GM12892 (cell line): ENCODE measurements at regions not wholly inside any gene's neighbourhood (a gene's known extent, or its start where the extent isn't known, plus 50 kb on each side); places are given as distances from the start of the nearest gene placed in this dataset.
"Not testable (repeated sequence)": the region's sequence is repeated elsewhere in the genome, so short reads cannot be mapped to it uniquely, and the experiment has no call there.

Experiments
- DNase-seq: peaks from one replicate; pipeline ENCODE4 v3.0.0; 2011; ENCODE audit not compliant: insufficient read length
- FAIRE-seq: peaks from 2 replicates; lab custom pipeline; 2011; peaks lifted over from hg19 to GRCh38; lab: Jason Lieb, UNC
- POLR2A ChIP-seq: IDR thresholded peaks from 2 replicates; pipeline ENCODE4 v1.6.1; 2011; ENCODE audit warnings: low read depth, low read length, control low read depth
- POLR2AphosphoS5 ChIP-seq: IDR thresholded peaks from 2 replicates; pipeline ENCODE4 v1.6.1; 2011; ENCODE audit warnings: low read depth, low read length, control low read depth
- TAF1 ChIP-seq: IDR thresholded peaks from 2 replicates; pipeline ENCODE4 v1.6.1; 2011; ENCODE audit warnings: low read depth, mild to moderate bottlenecking, control low read depth, low read length, borderline replicate concordance

GRCh38 chr1:65596768-65597167 lies 176.3 kb downstream of the LEPR start:
- TF ChIP-seq TAF1, result no peak
- no peak for TF ChIP-seq POLR2A
- no peak for TF ChIP-seq POLR2AphosphoS5
- DNase-seq, result no peak
- no peak for FAIRE-seq

GRCh38 chr1:65605621-65606020 lies 185.2 kb downstream of the LEPR start:
- no peak for FAIRE-seq
- TF ChIP-seq POLR2AphosphoS5, result no peak
- TF ChIP-seq POLR2A, result no peak
- no peak for TF ChIP-seq TAF1
- DNase-seq, result no peak

GRCh38 chr1:65606426-65606825 lies 186.0 kb downstream of the LEPR start:
- DNase-seq (no peak), FAIRE-seq (no peak)
- TF ChIP-seq POLR2A (no peak), TAF1 (no peak), POLR2AphosphoS5 (no peak)

DNA sequence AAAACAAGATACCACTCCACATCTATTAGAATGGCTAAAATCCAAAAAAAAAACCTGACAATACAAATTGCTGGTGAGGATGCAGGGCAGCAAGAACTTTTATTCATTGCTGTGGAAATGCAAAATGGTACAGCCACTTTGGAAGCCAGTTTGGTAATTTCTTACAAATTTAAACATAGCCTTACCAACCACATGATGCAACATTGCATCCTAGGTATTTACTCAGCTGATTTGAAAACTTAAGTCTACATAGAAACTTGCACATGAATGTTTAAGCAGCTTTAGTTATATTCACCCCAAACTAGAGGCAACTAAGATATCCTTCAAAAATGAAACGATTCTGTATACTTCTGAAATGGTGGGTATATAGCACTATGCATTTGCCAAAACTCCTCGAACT lies 178.8 kb upstream of the PDE4B start:
- DNase-seq (no peak), FAIRE-seq (no peak)
- TF ChIP-seq TAF1 (no peak), POLR2A (no peak), POLR2AphosphoS5 (no peak)

DNA sequence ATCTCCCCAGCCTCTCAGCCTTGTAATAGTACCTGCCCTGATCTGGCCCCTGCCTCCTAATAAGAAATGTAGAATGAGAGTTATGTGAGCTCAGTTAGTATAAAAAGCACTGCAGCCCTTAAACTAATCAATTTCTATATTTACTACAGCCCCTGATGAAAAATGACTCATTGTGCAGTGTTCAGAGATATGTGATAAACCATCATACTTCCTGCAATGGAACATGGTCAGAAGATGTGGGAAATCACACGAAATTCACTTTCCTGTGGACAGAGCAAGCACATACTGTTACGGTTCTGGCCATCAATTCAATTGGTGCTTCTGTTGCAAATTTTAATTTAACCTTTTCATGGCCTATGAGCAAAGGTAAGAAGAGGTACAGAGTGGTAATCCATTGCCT lies 176.8 kb upstream of the PDE4B start:
- TF ChIP-seq POLR2AphosphoS5 (no peak), POLR2A (no peak)
- DNase-seq (no peak), FAIRE-seq (no peak)

- DNase-seq, FAIRE-seq: not testable (repeated sequence)
These were observed 171.0 kb upstream of the PDE4B start for GRCh38 chr1:65621721-65622120.

DNA sequence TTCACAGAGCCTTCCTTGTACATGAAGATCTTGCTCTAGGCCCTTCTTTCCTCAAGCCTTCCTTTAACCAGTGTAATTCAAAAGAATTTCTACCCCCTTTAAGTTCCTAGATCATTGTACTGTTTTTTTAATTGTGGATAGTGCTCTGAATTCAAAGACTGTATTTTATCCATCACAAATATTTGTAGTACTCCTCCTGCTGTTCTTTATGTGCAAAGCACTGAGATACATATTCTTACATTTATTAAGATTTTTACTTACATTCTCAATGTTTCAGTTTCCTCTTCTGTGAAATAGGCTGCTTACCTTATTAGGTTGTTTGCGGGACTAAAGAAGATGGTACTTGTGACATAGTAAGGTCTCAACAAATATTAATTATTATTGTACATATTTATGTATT lies 168.8 kb upstream of the PDE4B start:
- TF ChIP-seq POLR2A, result no peak
- no peak for TF ChIP-seq POLR2AphosphoS5
- TF ChIP-seq TAF1, result no peak
- FAIRE-seq (no peak), DNase-seq (no peak)

- DNase-seq (no peak), FAIRE-seq (no peak)
- TF ChIP-seq TAF1 (no peak), POLR2AphosphoS5 (no peak), POLR2A (no peak)
These were observed 167.2 kb upstream of the PDE4B start for GRCh38 chr1:65625528-65625927.

DNA sequence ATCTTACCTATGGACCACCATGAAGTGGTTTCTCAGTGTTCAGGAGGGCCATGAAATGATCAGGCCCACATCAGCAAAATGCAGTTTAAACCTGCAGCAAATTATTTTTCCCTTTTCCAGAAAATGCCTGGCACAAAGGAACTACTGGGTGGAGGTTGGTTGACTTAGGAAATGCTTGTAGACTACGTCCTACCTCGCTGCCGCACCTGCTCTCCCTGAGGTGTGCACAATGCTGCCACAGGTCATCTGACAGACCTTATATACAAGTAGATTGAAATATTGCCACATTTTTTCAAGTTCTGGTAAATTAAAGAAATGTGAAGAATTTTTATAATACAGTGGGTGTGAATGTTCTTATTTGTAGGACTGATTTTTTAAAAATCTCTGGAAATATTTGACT lies 166.7 kb upstream of the PDE4B start:
- DNase-seq (no peak), FAIRE-seq (no peak)
- TF ChIP-seq TAF1 (no peak), POLR2AphosphoS5 (no peak), POLR2A (no peak)

DNA sequence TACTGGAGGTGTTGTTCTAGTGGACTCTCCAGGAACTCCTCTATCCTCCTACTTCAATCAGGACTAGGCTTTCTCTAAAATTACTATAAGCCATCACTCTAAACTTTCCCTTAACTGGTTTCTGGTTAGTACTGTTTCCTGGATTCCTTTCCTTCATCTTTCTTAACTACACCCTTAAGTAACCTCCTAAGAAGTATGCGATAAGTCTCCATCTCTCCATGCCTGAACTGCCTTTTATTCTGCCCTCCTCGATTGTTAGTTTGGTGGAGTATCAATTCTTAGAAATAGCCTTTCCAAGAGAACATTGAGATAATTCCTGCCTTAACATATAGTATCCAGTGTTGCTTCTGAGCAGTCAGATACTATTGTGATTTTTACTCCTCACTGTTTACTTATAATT lies 162.9 kb upstream of the PDE4B start:
- DNase-seq (no peak), FAIRE-seq (no peak)
- TF ChIP-seq POLR2AphosphoS5, result no peak
- TF ChIP-seq POLR2A, result no peak
- TF ChIP-seq TAF1, result no peak

- DNase-seq (no peak), FAIRE-seq (no peak)
- TF ChIP-seq POLR2AphosphoS5 (no peak), POLR2A (no peak), TAF1 (no peak)
These were observed 161.8 kb upstream of the PDE4B start for GRCh38 chr1:65630855-65631254.

DNA sequence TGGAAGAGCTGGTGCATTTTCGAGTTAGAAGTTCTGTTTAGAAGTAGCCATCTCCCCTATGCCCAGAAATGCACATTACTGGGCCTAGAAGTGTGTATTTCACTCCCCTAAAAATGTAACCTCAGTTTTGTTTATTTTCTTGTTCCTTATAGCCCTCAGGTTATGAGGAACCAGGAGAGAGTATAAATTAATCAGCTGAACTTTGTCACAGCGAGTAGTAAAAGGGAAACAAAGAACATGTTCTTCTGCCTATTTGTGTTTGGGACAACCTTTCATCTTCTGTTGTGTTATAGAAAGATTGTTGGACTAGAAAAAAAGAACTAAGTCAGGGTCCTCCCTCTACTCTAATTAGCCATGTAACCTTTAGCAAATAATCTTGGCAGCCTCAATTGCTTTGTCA lies 160.5 kb upstream of the PDE4B start:
- DNase-seq (no peak), FAIRE-seq (no peak)
- TF ChIP-seq POLR2AphosphoS5, result no peak
- no peak for TF ChIP-seq TAF1
- TF ChIP-seq POLR2A, result no peak

GRCh38 chr1:65640046-65640445 lies 152.6 kb upstream of the PDE4B start:
- DNase-seq, result no peak
- no peak for FAIRE-seq

GRCh38 chr1:65649185-65649584 lies 143.5 kb upstream of the PDE4B start:
- not testable (repeated sequence) for FAIRE-seq, DNase-seq

More at GRCh38 chr1:65640046-65640445, 152.6 kb upstream of the PDE4B start:
- no peak for TF ChIP-seq POLR2AphosphoS5
- no peak for TF ChIP-seq TAF1
- TF ChIP-seq POLR2A, result no peak
